ENCODE measurements at regions not wholly inside any gene's neighbourhood (a gene's known extent, or its start where the extent isn't known, plus 50 kb on each side); places are given as distances from the start of the nearest gene placed in this dataset.

DNA sequence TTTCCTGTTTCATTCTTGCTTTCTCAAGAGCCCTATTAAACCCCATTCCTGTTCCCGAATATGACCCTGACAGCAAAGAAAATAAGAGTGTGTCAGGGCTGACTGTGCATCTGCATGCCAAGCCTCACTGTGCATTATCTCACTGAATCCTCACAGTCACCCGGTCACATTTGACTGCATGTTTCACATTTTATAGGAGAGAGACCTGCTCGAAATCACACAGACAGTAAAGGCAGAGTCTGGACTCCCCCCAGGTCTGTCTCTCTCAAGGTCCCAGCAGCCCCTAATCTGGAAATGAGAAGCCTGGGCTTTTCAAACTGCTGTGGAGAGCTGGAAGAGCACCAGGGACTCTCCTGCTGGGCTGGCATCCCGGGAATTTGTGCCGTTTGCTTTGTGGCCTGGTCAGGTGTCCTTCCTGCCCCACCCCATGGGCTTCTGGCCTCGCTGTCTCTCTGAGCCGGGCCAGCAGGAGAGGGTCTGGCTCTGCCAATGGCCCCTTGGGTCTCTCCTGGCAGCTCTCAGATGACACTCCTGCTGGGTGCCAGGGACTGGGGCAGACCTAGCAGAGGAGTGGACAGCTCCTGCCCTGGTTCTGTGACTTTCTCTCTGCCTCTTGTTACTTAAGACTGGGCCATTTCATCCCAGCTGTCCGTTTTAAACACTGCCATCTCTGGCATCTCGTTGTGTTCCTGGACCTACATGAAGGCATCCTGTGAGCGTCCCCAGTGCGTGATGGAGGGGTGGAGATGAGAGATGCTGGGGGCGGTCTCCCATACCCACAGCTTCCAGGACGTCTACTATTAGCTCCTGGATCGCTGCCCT, 173.6 kb downstream of the ARHGAP12 start:
- DNase-seq (ENCODE audit: low spot score): no peak

GRCh38 chr10:31753681-31754080, 174.9 kb downstream of the ARHGAP12 start:
- no peak for DNase-seq (ENCODE audit: low spot score)

- DNase-seq (ENCODE audit: low spot score): no peak
Measured at GRCh38 chr10:31752170-31752569, 176.5 kb downstream of the ARHGAP12 start.

GRCh38 chr10:31751738-31752080, 176.9 kb downstream of the ARHGAP12 start:
- DNase-seq (ENCODE audit: low spot score): no peak

DNA sequence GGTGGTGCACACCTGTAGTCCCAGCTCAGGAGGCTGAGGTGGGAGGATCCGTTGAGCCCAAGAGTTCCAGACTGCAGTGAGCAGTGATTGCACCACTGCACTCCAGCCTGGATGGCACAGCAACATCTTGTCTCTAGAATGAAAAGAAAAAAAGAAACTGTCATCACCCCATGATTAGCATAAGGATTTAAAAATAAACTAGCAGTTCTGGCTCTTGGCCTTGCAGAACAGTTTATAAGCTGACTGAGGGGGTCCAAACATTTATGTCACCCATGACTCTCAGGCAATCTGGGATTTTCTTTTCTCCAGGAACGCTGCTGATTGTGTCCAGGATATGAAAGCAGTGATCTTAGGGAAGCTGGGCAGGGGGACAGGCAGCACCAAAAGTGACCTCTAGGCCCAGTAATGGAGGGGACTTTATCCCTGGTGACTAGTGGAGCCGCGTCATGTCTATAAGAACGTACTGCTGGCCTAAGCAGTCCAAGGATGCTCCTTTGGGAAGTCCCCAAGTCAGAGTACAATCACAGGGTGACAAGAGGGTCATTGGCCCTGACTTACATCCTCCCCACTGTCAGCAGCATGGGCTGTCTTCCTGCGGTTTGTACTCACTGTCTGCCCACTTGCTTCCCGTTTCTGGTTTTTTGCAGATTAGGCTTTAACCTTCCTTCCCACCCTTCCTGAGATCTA, 177.4 kb downstream of the ARHGAP12 start:
- DNase-seq (ENCODE audit: low spot score): no peak

GRCh38 chr10:31749981-31750840, 178.4 kb downstream of the ARHGAP12 start:
- DNase-seq (ENCODE audit: low spot score): no peak

GRCh38 chr10:31749301-31749700, 179.3 kb downstream of the ARHGAP12 start:
- no peak for DNase-seq (ENCODE audit: low spot score)

DNA sequence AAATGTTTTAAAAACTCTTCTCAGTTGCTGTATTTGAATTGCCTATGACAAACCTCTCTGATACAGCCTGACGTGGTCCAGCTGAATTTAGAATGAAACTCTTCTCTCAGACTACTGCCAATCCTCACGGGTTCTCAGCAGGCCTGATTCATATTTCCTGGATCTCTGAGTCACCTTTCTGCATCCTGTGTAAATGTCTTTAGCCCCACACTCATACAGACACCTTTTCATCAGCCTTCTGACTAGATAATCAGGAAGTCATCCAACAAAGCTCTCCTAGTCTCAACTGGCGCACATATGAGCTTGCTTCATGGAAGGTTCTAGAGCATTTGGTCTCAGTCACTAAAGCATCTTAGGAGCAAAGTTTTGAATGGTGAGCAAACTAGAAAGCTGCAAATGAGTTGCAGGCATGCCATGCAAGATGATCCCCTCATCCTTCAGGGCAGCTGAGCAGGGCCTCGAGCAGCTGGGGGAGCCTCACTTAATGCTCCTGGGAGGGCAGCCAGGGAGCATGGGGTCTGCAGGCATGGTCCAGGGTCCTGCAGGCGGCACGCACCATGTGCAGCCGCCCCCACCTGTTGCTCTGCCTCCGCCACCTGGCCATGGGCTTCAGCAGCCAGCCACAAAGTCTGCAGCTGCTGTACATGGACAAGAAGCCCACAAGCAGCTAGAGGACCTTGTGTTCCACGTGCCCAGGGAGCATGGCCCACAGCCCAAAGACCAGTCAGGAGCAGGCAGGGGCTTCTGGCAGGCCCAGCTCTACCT, 182.8 kb downstream of the ARHGAP12 start:
- no peak for DNase-seq (ENCODE audit: low spot score)

GRCh38 chr10:31744025-31744424, 184.6 kb downstream of the ARHGAP12 start:
- DNase-seq (ENCODE audit: low spot score): no peak

GRCh38 chr10:31742255-31742654, 186.4 kb downstream of the ARHGAP12 start:
- no peak for DNase-seq (ENCODE audit: low spot score)

- DNase-seq (ENCODE audit: low spot score): no peak
Measured at GRCh38 chr10:31741473-31741872, 187.2 kb downstream of the ARHGAP12 start.

DNA sequence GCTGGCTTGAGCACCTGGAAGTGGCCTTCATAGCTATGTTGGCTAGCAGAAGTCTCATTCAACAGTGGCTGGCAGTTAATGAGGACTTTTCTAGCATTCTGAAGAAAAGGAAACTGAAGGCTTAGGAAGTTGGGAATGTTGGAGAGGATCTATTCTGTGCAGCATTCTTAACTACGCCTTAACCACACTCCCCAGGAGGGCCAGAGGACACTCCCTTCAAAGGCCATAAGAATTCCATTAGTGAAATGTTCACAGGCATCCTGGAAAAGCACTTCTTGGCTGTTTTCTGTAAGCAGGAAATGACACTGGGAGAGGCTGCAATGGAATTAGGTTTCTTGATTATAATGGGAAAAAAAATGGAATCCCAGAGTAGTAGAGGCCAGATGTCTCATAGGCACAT, 188.9 kb downstream of the ARHGAP12 start:
- DNase-seq (ENCODE audit: low spot score): no peak

GRCh38 chr10:31739146-31739545, 189.5 kb downstream of the ARHGAP12 start:
- no peak for DNase-seq (ENCODE audit: low spot score)

DNA sequence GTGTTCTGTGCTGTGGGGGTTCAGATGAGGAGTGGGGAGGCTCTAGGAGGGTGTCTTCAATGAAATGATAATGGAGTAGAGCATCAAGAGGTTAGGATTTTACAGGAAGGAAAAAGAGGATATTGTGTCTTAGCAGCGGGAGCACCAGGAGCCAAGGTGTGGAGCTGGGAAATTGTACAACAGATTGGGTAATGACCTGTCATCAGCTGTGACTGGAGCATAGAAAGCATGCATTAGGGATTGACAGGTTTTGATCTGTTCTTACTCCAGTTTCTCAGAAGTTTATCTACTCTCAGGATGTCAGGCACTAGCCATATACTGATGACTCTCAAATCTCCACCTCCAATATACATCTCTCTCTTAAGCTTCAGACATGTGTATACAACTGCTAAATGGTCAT, 196.9 kb downstream of the ARHGAP12 start:
- no peak for DNase-seq (ENCODE audit: low spot score)

- DNase-seq (ENCODE audit: low spot score): no peak
Measured at GRCh38 chr10:31730776-31731175, 197.9 kb downstream of the ARHGAP12 start.

- DNase-seq (ENCODE audit: low spot score): no peak
Measured at GRCh38 chr10:31728698-31729224, 199.9 kb downstream of the ARHGAP12 start.

- no peak for DNase-seq (ENCODE audit: low spot score)
Measured at GRCh38 chr10:31725436-31725835, 203.2 kb downstream of the ARHGAP12 start.

DNA sequence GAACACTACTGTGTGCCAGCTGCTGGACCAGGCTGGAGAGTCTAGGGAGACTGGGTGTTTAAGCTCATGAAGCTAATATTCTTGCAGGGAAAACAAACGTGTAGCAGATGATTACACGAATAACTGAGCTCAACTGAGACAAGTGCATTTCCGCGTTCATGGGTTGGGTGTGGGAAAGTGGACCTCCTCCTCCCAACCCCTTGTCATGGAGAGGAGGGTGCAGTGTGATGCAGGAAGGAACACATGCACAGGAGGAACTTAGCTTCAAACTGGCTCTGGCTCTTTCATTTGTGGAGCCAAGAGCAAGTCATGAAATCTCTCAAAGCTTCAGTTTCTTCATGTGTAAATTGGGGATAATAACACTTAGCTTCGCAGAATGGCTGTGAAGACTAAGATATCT, 204.3 kb downstream of the ARHGAP12 start:
- no peak for DNase-seq (ENCODE audit: low spot score)

DNA sequence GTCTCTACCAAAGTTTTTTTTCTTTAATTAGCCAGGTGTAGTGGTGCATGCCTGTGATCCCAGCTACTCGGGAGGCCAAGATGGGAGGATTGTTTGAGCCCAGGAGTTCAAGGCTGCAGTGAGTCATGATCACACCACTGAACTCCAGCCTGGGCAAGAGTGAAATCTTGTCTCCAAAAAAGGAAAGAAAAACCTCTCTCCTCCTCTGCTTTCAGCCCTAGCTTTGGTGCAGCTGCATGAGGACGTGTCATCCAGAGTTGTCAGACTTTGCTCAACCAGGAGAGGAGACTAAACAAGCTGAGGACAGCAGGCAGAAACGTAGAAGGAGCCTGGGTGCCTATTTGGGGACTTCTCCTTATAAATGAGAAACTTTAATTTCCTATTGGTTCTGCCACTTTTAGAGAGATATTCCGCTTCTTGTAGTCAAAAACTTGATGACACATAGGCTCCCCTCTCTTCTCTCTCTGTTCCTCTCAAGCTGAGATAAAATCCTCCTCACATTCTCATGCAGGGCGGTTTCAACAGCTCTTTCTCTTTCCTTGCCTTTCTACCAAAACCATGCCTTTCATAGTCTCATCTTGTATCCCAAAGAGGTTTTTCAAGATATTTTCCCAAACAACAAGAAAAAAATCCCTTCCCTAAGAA, 205.4 kb downstream of the ARHGAP12 start:
- no peak for DNase-seq (ENCODE audit: low spot score)

DNA sequence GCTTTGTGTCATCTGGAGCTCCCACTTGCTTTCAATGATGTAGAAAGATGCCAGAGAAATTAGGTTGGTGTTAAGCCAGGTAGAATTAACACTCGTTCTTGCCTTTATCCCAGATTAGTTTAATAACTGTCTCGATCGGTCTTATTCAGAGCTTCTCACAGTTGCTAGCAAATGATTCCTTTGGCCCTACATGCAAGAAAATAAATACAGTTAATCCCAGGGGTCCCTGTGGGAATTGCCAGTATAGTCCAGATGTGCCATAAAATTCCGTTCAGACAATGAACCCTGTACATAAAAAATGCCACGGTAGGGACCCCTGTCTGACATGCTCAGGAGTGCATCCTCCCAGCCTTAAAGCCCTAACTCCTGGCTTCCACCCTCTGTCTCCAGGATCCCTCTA, 207.5 kb downstream of the ARHGAP12 start:
- DNase-seq (ENCODE audit: low spot score): no peak

GRCh38 chr10:31720546-31720945, 208.1 kb downstream of the ARHGAP12 start:
- DNase-seq (ENCODE audit: low spot score): no peak
